ENCODE measurements at regions not wholly inside any gene's neighbourhood (a gene's known extent, or its start where the extent isn't known, plus 50 kb on each side); places are given as distances from the start of the nearest gene placed in this dataset.
"Not testable (repeated sequence)": the region's sequence is repeated elsewhere in the genome, so short reads cannot be mapped to it uniquely, and the experiment has no call there.

GRCh38 chr4:72842323-72842722, 227.2 kb downstream of the COX18 start:
- Histone ChIP-seq H3K4me1 (ENCODE audit: control insufficient read depth, insufficient read depth, low read length) (no peaks in the 10 kb centered on the region), H2BK15ac (ENCODE audit: low read depth, low read length) (no peak overlapping the region), H3K23ac (ENCODE audit: low read depth, low read length) (no peak overlapping the region), H3K9me1 (ENCODE audit: insufficient read depth, low read length) (no peaks in the 10 kb centered on the region), H2BK120ac (ENCODE audit: low read depth, low read length) (no peak overlapping the region), H2AFZ (replicated peaks; ENCODE audit: low read length, poor library complexity) (no peak overlapping the region), H3K9me3 (ENCODE audit: control insufficient read depth, insufficient read depth, low read length) (no peaks in the 10 kb centered on the region), H3K56ac (ENCODE audit: extremely low read depth, insufficient read depth, low read length) (no peak overlapping the region), H3K4me2 (ENCODE audit: low read depth, low read length) (no peak overlapping the region), H4K5ac (ENCODE audit: low read depth, low read length) (no peak overlapping the region), H3K27me3 (ENCODE audit: control insufficient read depth, insufficient read depth, low read length) (no peaks in the 10 kb centered on the region), H3K79me1 (ENCODE audit: low read depth in 1 of 2, low read length in 2 of 2) (no peaks in the 10 kb centered on the region), H3K9ac (ENCODE audit: low read depth, low read length) (no peak overlapping the region), H3K4ac (ENCODE audit: low read depth, low read length) (no peak overlapping the region), H3K36me3 (ENCODE audit: control insufficient read depth, insufficient read depth, low read length) (no peaks in the 10 kb centered on the region), H3K14ac (replicated peaks; ENCODE audit: low read depth, low read length) (no peak overlapping the region), H2BK5ac (ENCODE audit: low read depth, low read length, poor library complexity, severe bottlenecking) (no peak overlapping the region), H3K18ac (ENCODE audit: low read depth, low read length) (no peak overlapping the region), H2AK5ac (ENCODE audit: low read depth, low read length) (no peak overlapping the region), H3K4me3 (ENCODE audit: insufficient read depth, low read depth, low read length) (no peak overlapping the region), H4K8ac (ENCODE audit: low read depth in 2 of 2, low read length in 2 of 2) (no peak overlapping the region), H4K91ac (ENCODE audit: insufficient read depth, low read depth, low read length) (no peak overlapping the region), H3K27ac (ENCODE audit: insufficient read depth, low read length) (no peak overlapping the region), H4K20me1 (ENCODE audit: insufficient read depth, low read length) (no peaks in the 10 kb centered on the region), H2AK9ac (replicated peaks; ENCODE audit: low read depth, low read length, poor library complexity) (no peak overlapping the region), H2BK20ac (ENCODE audit: low read depth, low read length) (no peak overlapping the region)
- in situ Hi-C loops (cut with MboI; ENCODE audit: low sequenced_read_pairs) (no loop called here), dilution Hi-C loops (cut with HindIII; ENCODE audit: low sequenced_read_pairs, unreplicated experiment) (no loop called here), intact Hi-C loops (cut with micrococcal nuclease) (no loop called here)
- DNase-seq (no peak), ATAC-seq (ENCODE audit: low read depth) (no peak)
- CTCF ChIA-PET: no interaction called here
- TF ChIP-seq NFE2L2 (IDR thresholded peaks at IDR 0.05; ENCODE audit: low read depth, low read length) (no peak), BHLHE40 (IDR thresholded peaks at IDR 0.05; ENCODE audit: low read depth, low read length) (no peak)
- POLR2A ChIA-PET (ENCODE audit: unreplicated experiment): no interaction called here
- BruUV-seq (replicated peaks): no TSS peak

GRCh38 chr4:72840166-72840565, 229.3 kb downstream of the COX18 start:
- H2BK20ac ChIP-seq (ENCODE audit: low read depth, low read length); BruUV-seq (replicated peaks); H2AK9ac ChIP-seq (replicated peaks; ENCODE audit: low read depth, low read length, poor library complexity); in situ Hi-C loops (cut with MboI; ENCODE audit: low sequenced_read_pairs); H3K14ac ChIP-seq (replicated peaks; ENCODE audit: low read depth, low read length); H3K79me1 ChIP-seq (ENCODE audit: low read depth in 1 of 2, low read length in 2 of 2); H3K4me1 ChIP-seq (ENCODE audit: control insufficient read depth, insufficient read depth, low read length); H3K4me3 ChIP-seq (ENCODE audit: insufficient read depth, low read depth, low read length); H3K9ac ChIP-seq (ENCODE audit: low read depth, low read length); H3K36me3 ChIP-seq (ENCODE audit: control insufficient read depth, insufficient read depth, low read length); H3K27me3 ChIP-seq (ENCODE audit: control insufficient read depth, insufficient read depth, low read length); ATAC-seq (ENCODE audit: low read depth); H4K91ac ChIP-seq (ENCODE audit: insufficient read depth, low read depth, low read length); POLR2A ChIA-PET (ENCODE audit: unreplicated experiment); DNase-seq; H2BK5ac ChIP-seq (ENCODE audit: low read depth, low read length, poor library complexity, severe bottlenecking); H4K8ac ChIP-seq (ENCODE audit: low read depth in 2 of 2, low read length in 2 of 2); H3K18ac ChIP-seq (ENCODE audit: low read depth, low read length); H3K56ac ChIP-seq (ENCODE audit: extremely low read depth, insufficient read depth, low read length); H2BK120ac ChIP-seq (ENCODE audit: low read depth, low read length); H3K9me3 ChIP-seq (ENCODE audit: control insufficient read depth, insufficient read depth, low read length); H2BK15ac ChIP-seq (ENCODE audit: low read depth, low read length); H2AK5ac ChIP-seq (ENCODE audit: low read depth, low read length); dilution Hi-C loops (cut with HindIII; ENCODE audit: low sequenced_read_pairs, unreplicated experiment); H4K5ac ChIP-seq (ENCODE audit: low read depth, low read length); H2AFZ ChIP-seq (replicated peaks; ENCODE audit: low read length, poor library complexity); H3K4me2 ChIP-seq (ENCODE audit: low read depth, low read length); H3K27ac ChIP-seq (ENCODE audit: insufficient read depth, low read length); intact Hi-C loops (cut with micrococcal nuclease); H3K9me1 ChIP-seq (ENCODE audit: insufficient read depth, low read length); H4K20me1 ChIP-seq (ENCODE audit: insufficient read depth, low read length); H3K23ac ChIP-seq (ENCODE audit: low read depth, low read length); CTCF ChIA-PET; H3K4ac ChIP-seq (ENCODE audit: low read depth, low read length): not testable (repeated sequence)
- no CpG with 5 or more reads among the region's 1 CpG for WGBS, 2 experiments (ENCODE audit: extremely low coverage in 2 of 2, insufficient read length in 1 of 2)

Measured in IMR-90 (cell line).